ENCODE measurements at regions not wholly inside any gene's neighbourhood (a gene's known extent, or its start where the extent isn't known, plus 50 kb on each side); places are given as distances from the start of the nearest gene placed in this dataset.

DNA sequence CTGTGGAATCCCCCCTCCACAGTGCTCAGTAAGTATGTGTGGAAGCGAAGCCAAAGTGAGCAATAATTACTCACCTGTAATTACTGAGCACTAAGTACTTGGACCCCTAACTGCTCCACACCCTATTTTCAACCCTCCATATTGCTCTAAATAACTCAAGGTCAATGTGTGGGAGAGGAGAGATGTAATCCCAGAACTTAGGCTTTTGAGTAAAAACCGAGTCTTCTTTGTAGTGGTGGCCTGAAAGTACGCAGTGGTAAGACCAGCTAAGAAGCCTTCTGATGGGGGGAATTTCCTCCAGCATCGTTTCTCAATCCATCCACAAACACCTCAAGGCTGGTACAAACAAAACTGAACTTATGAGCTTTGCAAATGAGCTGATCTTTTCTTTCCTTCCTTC is 551.6 kb downstream of the ZEB2 start:
- no peaks in the 10 kb centered on the region for H3K9me3 Mint-ChIP-seq
- DNase-seq (ENCODE audit: low spot score in 2 of 2, unreplicated experiment in 2 of 2): no peak
- H3K27ac Mint-ChIP-seq: no peak overlapping the region
- H3K36me3 Mint-ChIP-seq: peaks cover 2% of the 10 kb centered on the region
- H3K4me1 Mint-ChIP-seq: no peaks in the 10 kb centered on the region
- TF ChIP-seq CTCF (IDR thresholded peaks at IDR 0.05; ENCODE audit: unreplicated experiment): no peak
- no peak overlapping the region for H3K4me3 Mint-ChIP-seq
- no peaks in the 10 kb centered on the region for H3K27me3 Mint-ChIP-seq (ENCODE audit: low read depth)

DNA sequence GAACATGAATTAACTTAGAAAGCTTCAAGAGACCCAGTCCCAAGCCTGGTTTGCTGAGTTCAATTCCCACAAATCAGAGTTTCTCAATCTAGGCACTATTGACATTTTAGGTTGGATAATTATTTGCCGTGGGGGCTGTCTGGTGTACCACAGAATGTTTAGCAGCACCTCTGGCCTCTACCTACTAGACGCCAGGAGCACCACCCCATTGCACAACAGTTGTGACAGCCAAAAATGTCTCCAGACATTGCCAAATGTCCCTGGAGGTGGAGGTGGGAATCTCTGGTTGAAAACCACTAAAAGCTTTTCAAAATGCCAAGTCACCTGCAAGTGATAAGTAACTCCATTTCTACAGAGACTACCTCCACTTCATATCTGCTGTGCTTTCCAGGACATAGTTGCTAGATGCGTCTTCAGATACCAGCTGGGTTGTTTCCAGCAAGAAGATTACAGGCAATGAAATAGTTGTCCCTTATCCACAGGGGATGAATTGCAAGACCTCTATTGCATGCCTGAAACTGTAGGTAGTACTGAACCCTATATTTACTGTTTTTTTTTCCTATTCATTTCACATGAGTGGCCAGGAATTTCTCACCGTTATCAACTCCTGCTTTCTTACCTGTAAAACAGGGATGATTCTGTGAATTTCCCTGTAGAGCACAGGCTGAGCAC is 554.3 kb downstream of the ZEB2 start:
- no peaks in the 10 kb centered on the region for H3K4me1 Mint-ChIP-seq
- H3K4me3 Mint-ChIP-seq: no peak overlapping the region
- peaks cover 3% of the 10 kb centered on the region for H3K9me3 Mint-ChIP-seq
- DNase-seq (ENCODE audit: low spot score in 2 of 2, unreplicated experiment in 2 of 2): no peak
- no peak for TF ChIP-seq CTCF (IDR thresholded peaks at IDR 0.05; ENCODE audit: unreplicated experiment)
- H3K27ac Mint-ChIP-seq: no peak overlapping the region
- H3K27me3 Mint-ChIP-seq (ENCODE audit: low read depth): no peaks in the 10 kb centered on the region
- peaks cover under 1% of the 10 kb centered on the region for H3K36me3 Mint-ChIP-seq

DNA sequence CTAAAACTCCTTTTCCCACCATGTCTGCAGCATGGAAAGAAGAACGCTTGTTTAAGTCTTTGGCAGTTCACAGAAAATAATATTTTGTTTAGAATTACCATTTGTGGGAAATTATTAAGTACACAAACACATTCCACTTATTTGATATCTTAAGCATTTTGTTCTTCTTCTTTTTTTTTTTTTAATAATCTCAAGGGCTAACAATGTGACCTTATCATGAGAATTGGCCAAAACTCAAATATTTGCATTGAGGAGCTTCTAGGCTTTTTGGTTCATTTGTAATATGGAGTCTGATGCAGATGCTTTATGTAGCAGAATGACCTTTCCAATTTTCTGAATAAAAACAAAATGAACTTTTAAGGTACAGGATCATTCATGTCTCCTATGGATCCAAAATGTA is 555.0 kb downstream of the ZEB2 start:
- Mint-ChIP-seq H3K4me1 (no peaks in the 10 kb centered on the region), H3K9me3 (peaks cover 11% of the 10 kb centered on the region), H3K36me3 (peaks cover 8% of the 10 kb centered on the region), H3K4me3 (no peak overlapping the region), H3K27me3 (ENCODE audit: low read depth) (no peaks in the 10 kb centered on the region), H3K27ac (no peak overlapping the region)
- DNase-seq (ENCODE audit: low spot score in 2 of 2, unreplicated experiment in 2 of 2): no peak
- TF ChIP-seq CTCF (IDR thresholded peaks at IDR 0.05; ENCODE audit: unreplicated experiment): no peak

GRCh38 chr2:143960177-143960576 is 559.7 kb downstream of the ZEB2 start:
- Mint-ChIP-seq H3K9me3 (peaks cover 24% of the 10 kb centered on the region), H3K36me3 (peaks cover 13% of the 10 kb centered on the region), H3K27ac (no peak overlapping the region), H3K4me1 (peaks cover 6% of the 10 kb centered on the region), H3K4me3 (no peak overlapping the region), H3K27me3 (ENCODE audit: low read depth) (no peaks in the 10 kb centered on the region)
- TF ChIP-seq CTCF (IDR thresholded peaks at IDR 0.05; ENCODE audit: unreplicated experiment): no peak
- DNase-seq (ENCODE audit: low spot score in 2 of 2, unreplicated experiment in 2 of 2): no peak

- Mint-ChIP-seq H3K27ac (no peak overlapping the region), H3K36me3 (peaks cover 13% of the 10 kb centered on the region), H3K27me3 (ENCODE audit: low read depth) (no peaks in the 10 kb centered on the region), H3K4me1 (peaks cover 11% of the 10 kb centered on the region), H3K4me3 (no peak overlapping the region), H3K9me3 (peaks cover 24% of the 10 kb centered on the region)
- DNase-seq (ENCODE audit: low spot score in 2 of 2, unreplicated experiment in 2 of 2): no peak
- TF ChIP-seq CTCF (IDR thresholded peaks at IDR 0.05; ENCODE audit: unreplicated experiment): no peak
These were observed 562.6 kb downstream of the ZEB2 start for GRCh38 chr2:143957321-143957720.
